CD14-positive monocyte (primary cell): ENCODE measurements at regions not wholly inside any gene's neighbourhood (a gene's known extent, or its start where the extent isn't known, plus 50 kb on each side); places are given as distances from the start of the nearest gene placed in this dataset.

ENCODE experiments used
- DNase-seq, 3 donors: peaks; one replicate each; pipeline ENCODE4 v3.0.0-alpha.2; 2011 to 2022
- H2AFZ ChIP-seq: 2 replicates; pipeline ENCODE4 v1.6.0; 2012; ENCODE audit warnings: mild to moderate bottlenecking, low read depth, low read length, inconsistent platforms; ENCODE audit not compliant: insufficient read depth, poor library complexity, severe bottlenecking
- H3K27ac ChIP-seq, 2 donors: 1 replicate in 1 of 2; 2 replicates in 1 of 2; pipeline ENCODE4 v1.5.1; 2012 to 2013; ENCODE audit warnings: low read length in 2 of 2, control low read depth in 1 of 2, inconsistent platforms in 1 of 2, low read depth in 1 of 2, mild to moderate bottlenecking in 1 of 2
- H3K27me3 ChIP-seq, 2 donors: one replicate each; pipeline versions ENCODE4 v1.6.0 to v1.6.1; 2011 to 2013; ENCODE audit warnings: low read length in 2 of 2; ENCODE audit not compliant: control insufficient read depth in 2 of 2, insufficient read depth in 2 of 2
- H3K36me3 ChIP-seq, 2 donors: replicated peaks in 1 of 2; 1 replicate in 1 of 2; 2 replicates in 1 of 2; pipeline versions ENCODE4 v1.5.1 to v1.6.1; 2012 to 2013; ENCODE audit warnings: low read length in 2 of 2, control low read depth in 1 of 2, inconsistent platforms in 1 of 2, mild to moderate bottlenecking in 1 of 2; ENCODE audit not compliant: insufficient read depth in 2 of 2, control insufficient read depth in 1 of 2
- H3K4me1 ChIP-seq, 2 donors: 1 replicate in 1 of 2; 2 replicates in 1 of 2; pipeline versions ENCODE4 v1.5.1 to v1.6.1; 2012 to 2013; ENCODE audit warnings: low read length in 2 of 2, control low read depth in 1 of 2, inconsistent platforms in 1 of 2, mild to moderate bottlenecking in 1 of 2, moderate library complexity in 1 of 2; ENCODE audit not compliant: insufficient read depth in 2 of 2, control insufficient read depth in 1 of 2
- H3K4me2 ChIP-seq: replicated peaks from 2 replicates; pipeline ENCODE3; 2012; ENCODE audit warnings: low read length, moderate library complexity, mild to moderate bottlenecking; ENCODE audit not compliant: poor library complexity, severe bottlenecking; ENCODE audit errors: extremely low read depth
- H3K4me3 ChIP-seq, 3 experiments: fragments of 200-600 bp in 1 of 3; sonication (generic) in 1 of 3; replicated peaks in 1 of 3; 1 replicate in 2 of 3; 2 replicates in 1 of 3; pipeline ENCODE4 v1.5.1; 2011 to 2013; ENCODE audit warnings: low read length in 3 of 3, mild to moderate bottlenecking in 3 of 3, control low read depth in 2 of 3, low read depth in 2 of 3, inconsistent platforms in 1 of 3, moderate library complexity in 1 of 3
- H3K79me2 ChIP-seq: 2 replicates; pipeline ENCODE4 v1.6.0; 2012; ENCODE audit warnings: mild to moderate bottlenecking, control low read depth, inconsistent platforms, low read length, moderate library complexity; ENCODE audit not compliant: insufficient read depth
- H3K9ac ChIP-seq: 2 replicates; pipeline ENCODE4 v1.6.0; 2017; ENCODE audit warnings: low read length, mild to moderate bottlenecking; ENCODE audit not compliant: insufficient read depth, poor library complexity, severe bottlenecking
- H3K9me3 ChIP-seq, 2 donors: replicated peaks in 1 of 2; 1 replicate in 1 of 2; 2 replicates in 1 of 2; pipeline versions ENCODE4 v1.5.1 to v1.6.1; 2012 to 2013; ENCODE audit warnings: low read length in 2 of 2, control low read depth in 1 of 2; ENCODE audit not compliant: control insufficient read depth in 1 of 2, insufficient read depth in 1 of 2
- H4K20me1 ChIP-seq: 2 replicates; pipeline ENCODE4 v1.6.0; 2012; ENCODE audit warnings: mild to moderate bottlenecking, low read length, control low read depth, moderate library complexity; ENCODE audit not compliant: insufficient read depth
- H3K27ac Mint-ChIP-seq, 7 donors: one replicate each; pipeline ENCODE4 v1.8.0; 2020; ENCODE audit warnings: mild to moderate bottlenecking in 7 of 7, mixed read lengths in 7 of 7, moderate library complexity in 6 of 7, inconsistent platforms in 2 of 7
- H3K27me3 Mint-ChIP-seq, 3 donors: one replicate each; pipeline ENCODE4 v1.8.0; 2021 to 2022; ENCODE audit warnings: low read depth in 3 of 3, mild to moderate bottlenecking in 3 of 3, mixed read lengths in 3 of 3, moderate library complexity in 3 of 3, inconsistent platforms in 1 of 3
- H3K36me3 Mint-ChIP-seq, 2 donors: one replicate each; pipeline ENCODE4 v1.8.0; 2020; ENCODE audit warnings: mixed read lengths in 2 of 2, inconsistent platforms in 1 of 2, mild to moderate bottlenecking in 1 of 2
- H3K4me1 Mint-ChIP-seq: one replicate; pipeline ENCODE4 v1.8.0; 2020; ENCODE audit warnings: mild to moderate bottlenecking, mixed read lengths
- H3K4me3 Mint-ChIP-seq, 2 donors: one replicate each; pipeline ENCODE4 v1.8.0; 2020; ENCODE audit warnings: mild to moderate bottlenecking in 2 of 2, mixed read lengths in 2 of 2, moderate library complexity in 1 of 2
- H3K9me3 Mint-ChIP-seq, 7 donors: one replicate each; pipeline ENCODE4 v1.8.0; 2020 to 2022; ENCODE audit warnings: mixed read lengths in 7 of 7, mild to moderate bottlenecking in 6 of 7, moderate library complexity in 6 of 7, inconsistent platforms in 2 of 7
- CTCF ChIP-seq: fragments of 200-600 bp; IDR thresholded peaks from one replicate; pipeline ENCODE4 v1.8.0; 2022; ENCODE audit warnings: antibody characterized with exemption, mild to moderate bottlenecking
- WGBS: methylation state at CpG from one replicate; pipeline ENCODE4 v1.1.5; 2013; ENCODE audit warnings: missing lambda C conversion rate; ENCODE audit not compliant: insufficient coverage; 5-methylcytosine and 5-hydroxymethylcytosine counted together
- intact Hi-C, 2 donors: fragments of 100-400 bp; cut with micrococcal nuclease; formaldehyde crosslinking; loops; one replicate each; pipeline versions ENCODE4 v1.15.0 to v1.15.1; 2023

GRCh38 chr17:53900951-53901350, 78.2 kb downstream of the KIF2B start:
- Histone ChIP-seq H3K27me3 (no peaks in the 10 kb centered on the region), H3K4me1 (no peaks in the 10 kb centered on the region), H3K4me2 (no peak overlapping the region), H3K79me2 (no peaks in the 10 kb centered on the region), H2AFZ (no peak overlapping the region), H3K27ac (no peak overlapping the region), H3K36me3 (no peaks in the 10 kb centered on the region), H3K4me3 (no peak overlapping the region), H3K9ac (no peak overlapping the region), H4K20me1 (no peaks in the 10 kb centered on the region), H3K9me3 (no peaks in the 10 kb centered on the region)
- Mint-ChIP-seq H3K4me1 (no peaks in the 10 kb centered on the region), H3K27ac (no peak overlapping the region), H3K4me3 (no peak overlapping the region), H3K27me3 (no peaks in the 10 kb centered on the region), H3K36me3 (no peaks in the 10 kb centered on the region), H3K9me3 (peaks cover 3 to 8% (median 5%) of the 10 kb centered on the region in 7 donors)
- WGBS: no CpG with 5 or more reads among the region's 1 CpG
- no peak for DNase-seq
- TF ChIP-seq CTCF: no peak
- intact Hi-C loops: no loop called here

- Histone ChIP-seq H2AFZ (no peak overlapping the region), H3K4me1 (no peaks in the 10 kb centered on the region), H3K9me3 (no peaks in the 10 kb centered on the region), H3K27me3 (no peaks in the 10 kb centered on the region), H3K27ac (no peak overlapping the region), H3K4me2 (no peak overlapping the region), H4K20me1 (no peaks in the 10 kb centered on the region), H3K9ac (no peak overlapping the region), H3K4me3 (no peak overlapping the region), H3K79me2 (no peaks in the 10 kb centered on the region), H3K36me3 (no peaks in the 10 kb centered on the region)
- Mint-ChIP-seq H3K36me3 (no peaks in the 10 kb centered on the region), H3K9me3 (peaks cover 0 to 4% (median 2%) of the 10 kb centered on the region in 7 donors), H3K27me3 (no peaks in the 10 kb centered on the region), H3K4me1 (no peaks in the 10 kb centered on the region), H3K27ac (no peak overlapping the region), H3K4me3 (no peak overlapping the region)
- no peak for DNase-seq
- WGBS: no CpG with 5 or more reads among the region's 1 CpG
- TF ChIP-seq CTCF: no peak
- intact Hi-C loops: no loop called here
These were observed 84.7 kb downstream of the KIF2B start for GRCh38 chr17:53907435-53907834.
